CD4-positive, alpha-beta T cell treated with Interleukin-17A for 4 hours (primary cell): ENCODE measurements at regions not wholly inside any gene's neighbourhood (a gene's known extent, or its start where the extent isn't known, plus 50 kb on each side); places are given as distances from the start of the nearest gene placed in this dataset.

ENCODE experiments used
- DNase-seq: peaks from one replicate; pipeline ENCODE4 v3.0.0-alpha.2; 2020; ENCODE audit warnings: mixed read lengths

DNA sequence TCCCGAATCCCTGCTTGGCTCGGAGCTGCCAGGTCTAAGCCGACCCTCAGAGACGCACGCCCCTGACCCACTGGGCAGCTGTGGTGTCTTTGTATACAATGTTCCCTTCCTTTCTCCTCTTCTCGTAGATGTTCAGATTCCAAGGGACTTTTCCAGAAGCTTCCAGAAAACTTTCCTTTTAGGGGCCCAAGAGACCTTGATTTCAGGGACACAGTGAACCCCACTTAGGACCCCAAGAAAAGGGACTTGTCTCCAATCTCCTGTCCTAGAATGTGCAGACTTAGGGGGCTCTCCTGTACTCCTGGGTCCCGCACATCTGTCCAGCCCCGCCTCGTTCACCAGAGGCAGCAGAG, 103.5 kb downstream of the EDN3 start:
- DNase-seq, result no peak

DNA sequence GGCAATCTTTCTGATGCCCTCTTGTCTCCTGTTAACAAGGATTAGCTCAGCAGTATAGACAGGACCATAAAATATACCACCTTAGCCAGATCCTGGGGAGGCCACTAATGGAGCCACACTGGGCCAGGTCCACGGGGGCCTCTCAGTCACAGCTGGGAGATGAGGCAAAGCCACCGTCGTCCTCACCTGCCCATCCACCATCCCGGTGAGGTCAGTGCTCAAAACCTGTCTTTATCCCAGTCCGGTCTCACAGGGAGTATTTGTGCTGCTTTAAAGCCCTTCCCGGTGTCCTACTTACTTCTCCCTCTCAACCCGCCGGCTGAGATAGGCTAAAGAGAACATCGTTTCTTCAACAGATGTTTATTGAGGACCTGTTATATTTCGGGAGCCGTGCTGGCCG, 104.3 kb downstream of the EDN3 start:
- DNase-seq, result no peak

DNA sequence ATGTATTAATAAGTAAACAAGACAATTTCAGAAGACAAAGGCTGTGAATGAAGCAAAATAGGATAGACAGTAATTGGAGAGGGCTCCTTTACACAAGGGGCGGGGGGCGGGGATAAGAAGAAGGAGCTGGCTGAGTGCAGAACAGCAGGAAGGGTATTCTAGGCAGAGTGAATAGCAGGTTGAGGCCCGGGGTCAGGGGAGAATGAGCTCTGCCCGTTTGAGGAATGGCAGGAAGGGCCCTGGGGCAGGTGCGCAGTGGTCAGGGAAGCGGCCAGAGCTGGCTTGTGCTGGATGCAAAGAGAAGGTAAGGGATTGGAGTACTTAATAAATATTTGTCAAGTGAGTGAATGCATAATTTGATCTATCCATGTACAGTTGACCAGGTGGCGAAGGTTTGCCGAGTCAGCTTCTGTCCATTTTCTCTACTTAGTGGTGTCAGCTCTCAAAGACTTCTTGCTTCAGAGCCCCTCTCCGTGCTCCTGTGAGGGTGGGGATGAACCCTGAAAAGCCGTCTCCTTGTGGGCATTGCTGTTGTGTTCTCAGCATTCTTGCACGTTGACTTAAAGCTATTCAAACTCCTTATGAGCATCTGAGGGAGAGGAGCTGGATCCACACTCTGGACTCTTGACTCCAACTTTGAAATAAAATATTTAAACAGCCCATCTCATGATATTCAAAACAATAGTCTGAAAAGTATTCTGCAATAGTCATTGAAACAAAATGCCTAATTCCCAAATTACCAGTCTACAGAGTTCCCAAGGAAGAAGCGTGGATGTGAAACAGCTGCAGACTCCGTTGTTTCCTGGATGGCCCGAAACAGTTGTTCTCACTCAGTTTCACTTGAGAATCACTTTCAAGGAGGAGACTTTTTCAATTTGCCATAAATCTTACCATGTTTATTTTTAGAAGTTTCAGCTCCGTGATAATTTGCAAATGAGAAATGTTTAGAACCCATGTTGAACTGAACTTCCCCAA, 105.1 kb downstream of the EDN3 start:
- DNase-seq, result no peak

DNA sequence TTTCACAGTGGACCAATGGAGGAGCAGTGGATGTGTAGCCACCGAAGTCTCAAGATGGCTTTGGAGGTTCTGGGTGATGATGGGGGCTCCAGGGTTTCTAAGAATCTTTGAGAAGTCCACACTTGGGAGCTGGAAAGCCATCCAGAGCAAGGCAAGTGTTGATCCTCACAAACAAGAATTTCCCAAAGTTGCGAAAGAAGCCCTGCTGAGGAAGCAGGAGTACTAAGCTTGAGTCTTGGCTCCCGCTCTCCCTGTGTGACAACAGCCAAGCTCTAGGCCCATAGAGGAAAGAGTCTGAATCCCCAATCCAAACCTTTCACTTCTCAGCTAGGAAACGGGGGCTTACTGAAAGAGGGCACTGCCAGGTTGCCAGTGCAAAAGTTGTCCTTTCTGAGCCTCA, 106.0 kb downstream of the EDN3 start:
- no peak for DNase-seq

DNA sequence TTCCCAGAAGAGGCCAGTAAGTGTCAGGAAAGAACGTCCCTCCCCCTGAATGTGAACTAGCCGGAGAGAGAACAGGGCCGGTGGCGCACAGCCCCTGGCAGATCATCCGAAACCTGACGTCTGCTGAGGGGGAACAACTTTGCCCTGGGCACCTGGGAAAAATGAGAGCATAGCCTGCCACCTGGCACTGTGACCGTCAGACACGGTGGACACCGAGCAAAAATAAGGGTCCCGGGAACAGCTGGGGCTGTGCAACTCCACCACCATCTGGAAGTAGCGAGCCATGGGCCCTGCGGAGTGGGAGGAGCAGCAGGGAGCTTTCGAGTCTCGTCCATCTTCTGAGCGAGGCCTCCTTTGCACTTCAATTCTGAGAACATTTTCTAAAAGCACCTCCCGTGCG, 110.8 kb downstream of the EDN3 start:
- DNase-seq, result no peak

DNA sequence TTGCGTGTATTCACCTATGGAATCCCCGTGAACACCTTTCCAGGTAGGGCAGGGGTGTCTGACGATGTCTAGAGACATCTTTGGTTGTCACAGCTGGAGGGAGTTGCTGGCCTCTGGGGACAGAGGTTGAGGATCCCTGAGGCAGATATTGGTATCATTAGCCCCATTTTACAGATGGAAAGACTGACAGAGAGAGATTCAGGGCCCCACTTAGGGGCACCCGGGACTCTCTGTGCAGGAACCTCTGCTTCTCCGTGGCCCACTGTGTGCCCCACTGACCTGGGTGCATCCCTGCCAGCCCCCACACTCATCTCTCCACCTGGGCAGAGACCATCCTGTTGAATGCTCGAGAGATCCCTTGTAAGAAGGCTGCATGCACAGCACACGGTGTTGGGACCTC, 111.2 kb downstream of the EDN3 start:
- DNase-seq, result no peak

DNA sequence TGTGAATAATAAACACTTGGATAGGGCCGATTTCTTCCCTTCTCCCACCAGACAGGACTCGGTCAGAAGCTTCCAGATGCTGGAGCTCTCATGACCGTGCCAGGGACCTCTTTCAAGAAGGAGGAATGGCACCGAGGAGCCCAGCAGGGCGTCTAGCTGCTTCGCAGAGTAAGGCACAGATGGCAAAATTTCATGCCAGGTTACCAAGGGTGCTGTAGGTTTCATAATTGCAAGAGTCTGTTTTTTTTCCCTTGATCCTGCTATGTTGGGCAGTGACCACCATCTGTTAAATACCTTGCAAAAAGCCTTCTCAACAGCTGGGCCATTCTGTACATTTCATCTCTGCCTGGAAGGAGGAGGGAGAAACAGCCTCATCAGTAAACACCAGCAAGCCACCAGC, 111.8 kb downstream of the EDN3 start:
- DNase-seq, result no peak

DNA sequence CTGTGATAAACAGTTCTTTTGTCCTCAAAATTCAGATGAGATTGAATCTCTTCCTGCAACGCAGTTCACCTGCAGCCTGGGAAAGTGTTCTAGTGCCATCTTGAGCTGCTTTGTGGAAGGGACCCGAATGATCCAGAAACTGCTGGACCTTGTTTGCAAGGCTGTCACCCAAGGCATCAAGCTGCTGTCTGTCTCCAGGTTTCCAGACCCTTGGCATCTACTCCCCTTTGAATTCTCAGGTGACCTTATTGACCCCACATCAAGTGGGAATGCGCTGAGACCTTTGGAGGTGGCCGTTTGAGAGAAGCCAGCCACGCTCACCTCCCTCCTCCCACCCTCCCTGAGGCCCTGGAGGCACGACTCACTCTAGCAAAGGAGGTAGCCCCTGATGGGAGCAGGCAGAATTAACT, 112.5 kb downstream of the EDN3 start:
- no peak for DNase-seq

DNA sequence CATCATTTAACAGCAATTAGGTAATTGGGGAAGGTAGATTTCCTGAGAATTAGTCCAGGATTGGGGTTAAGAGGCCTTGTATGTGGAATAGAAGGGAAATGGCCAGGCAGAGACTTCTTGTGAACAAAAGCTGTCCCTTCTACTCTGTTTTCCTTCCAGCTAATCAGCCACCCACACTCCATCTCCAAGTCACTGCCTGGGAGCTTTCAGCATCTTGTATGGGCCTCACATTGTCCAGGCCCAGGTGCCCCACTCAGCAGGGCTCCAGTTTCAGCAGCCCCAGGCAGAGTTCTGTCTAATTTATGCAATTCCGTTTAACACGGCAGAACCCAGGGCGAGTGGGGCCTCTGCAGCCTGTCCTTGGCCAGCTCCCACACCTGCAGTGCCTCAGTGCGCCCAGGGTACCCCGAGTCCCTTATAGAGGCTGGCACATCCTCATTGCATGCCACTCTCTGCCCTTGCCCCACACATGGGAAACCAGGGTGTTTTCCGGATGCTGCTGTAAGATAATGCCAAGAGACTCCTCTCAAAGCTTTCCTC, 113.0 kb downstream of the EDN3 start:
- no peak for DNase-seq

DNA sequence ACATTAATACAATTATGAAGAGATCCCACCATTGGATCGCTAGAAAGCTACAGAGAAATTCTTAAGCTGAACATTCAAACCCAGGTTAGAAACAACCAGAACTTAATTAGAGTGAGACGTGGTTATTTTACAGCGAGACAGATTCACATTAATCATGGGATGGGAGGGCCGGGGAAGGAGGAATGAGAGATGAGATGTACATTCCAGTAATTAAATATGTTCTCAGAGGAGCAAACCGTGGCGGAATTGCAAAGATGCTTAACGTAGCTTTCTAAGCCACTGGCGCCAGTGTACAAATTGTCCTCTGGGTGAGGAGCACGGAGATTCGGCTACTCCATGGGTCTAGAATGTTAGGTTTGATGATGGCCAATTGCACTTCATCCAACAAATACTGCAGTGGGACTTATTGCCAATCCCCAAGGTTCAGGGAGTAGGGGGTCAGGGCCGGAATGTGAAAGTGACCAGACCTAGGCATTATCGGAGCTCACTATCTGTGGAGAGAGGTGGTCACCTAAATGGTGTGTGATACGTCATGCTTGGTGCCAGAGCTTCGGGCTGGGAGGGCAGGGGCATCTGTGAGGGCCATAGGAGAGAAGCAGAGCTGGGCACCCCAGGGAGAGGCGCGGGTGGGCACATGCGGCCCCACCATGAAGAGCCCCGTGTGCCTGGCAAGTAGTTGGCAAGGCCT, 114.7 kb downstream of the EDN3 start:
- DNase-seq, result no peak

DNA sequence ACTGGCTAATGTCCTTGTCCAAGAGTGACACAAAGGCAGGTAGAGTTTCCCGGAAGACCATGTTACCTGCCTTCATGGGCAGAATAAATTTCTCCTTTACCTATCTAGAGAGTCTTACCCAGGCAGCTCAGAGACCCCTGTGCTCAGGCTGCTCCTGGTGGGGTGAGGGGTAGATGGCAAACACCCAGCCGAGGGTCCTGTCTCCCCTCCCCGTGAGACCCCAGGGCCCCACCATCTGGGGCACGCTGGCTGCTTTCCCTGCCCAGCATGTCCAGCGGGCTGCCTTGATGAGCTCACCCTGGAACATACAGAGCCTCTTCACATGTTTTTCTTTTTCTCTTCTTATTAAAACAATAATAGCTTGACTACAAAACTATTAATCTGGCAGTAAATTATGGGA, 116.5 kb downstream of the EDN3 start:
- no peak for DNase-seq

DNA sequence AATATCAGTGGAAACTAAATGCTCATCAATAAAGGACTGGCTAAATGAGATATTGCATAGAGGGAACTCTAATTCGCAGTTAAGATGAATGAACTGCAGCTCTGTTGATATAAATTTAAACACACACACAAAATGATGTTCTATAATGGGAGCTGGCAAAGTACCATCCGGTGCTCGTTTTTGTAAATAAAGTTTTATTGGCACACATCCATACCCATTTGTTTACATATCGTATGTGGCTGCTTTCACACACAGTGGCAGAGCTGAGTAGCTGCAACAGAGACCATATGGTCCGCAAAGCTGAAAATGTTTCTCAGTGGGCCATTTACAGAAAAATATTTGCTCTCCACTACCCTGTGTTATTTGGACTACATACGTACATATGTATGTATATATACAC, 120.7 kb downstream of the EDN3 start:
- DNase-seq, result no peak

DNA sequence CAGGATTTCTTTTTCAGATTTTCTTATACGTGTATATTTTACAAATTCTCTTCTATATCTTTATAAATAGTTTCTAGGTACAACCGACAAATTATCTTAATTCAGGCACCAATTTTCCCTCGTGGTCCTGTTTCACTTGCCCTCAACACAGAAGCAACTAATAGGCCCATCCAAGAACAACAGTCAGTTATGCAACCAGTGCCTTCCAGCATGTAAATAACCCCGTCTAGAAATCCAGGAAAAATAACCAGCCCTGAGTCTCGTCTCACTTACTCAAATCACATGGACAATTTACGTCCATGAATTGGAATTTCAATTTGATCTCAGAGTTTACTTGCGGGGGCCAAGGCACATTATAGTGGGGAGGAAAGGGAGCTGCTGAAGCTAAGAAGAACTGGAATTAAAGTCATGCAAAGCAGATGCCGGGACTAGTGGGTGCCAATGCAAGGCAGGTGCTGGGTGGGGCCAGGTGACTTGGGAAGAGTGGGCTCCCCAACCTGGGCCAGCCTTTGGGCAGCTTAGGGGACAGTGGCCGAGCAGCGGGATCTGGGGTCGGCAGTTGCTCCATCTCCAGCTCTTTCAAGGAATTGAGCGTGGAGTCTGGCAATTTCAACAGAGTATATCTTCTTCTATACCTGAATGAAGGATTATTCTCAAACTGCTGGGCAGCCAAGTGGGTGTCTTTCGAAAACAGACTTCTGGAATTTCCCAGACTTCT, 121.7 kb downstream of the EDN3 start:
- no peak for DNase-seq

DNA sequence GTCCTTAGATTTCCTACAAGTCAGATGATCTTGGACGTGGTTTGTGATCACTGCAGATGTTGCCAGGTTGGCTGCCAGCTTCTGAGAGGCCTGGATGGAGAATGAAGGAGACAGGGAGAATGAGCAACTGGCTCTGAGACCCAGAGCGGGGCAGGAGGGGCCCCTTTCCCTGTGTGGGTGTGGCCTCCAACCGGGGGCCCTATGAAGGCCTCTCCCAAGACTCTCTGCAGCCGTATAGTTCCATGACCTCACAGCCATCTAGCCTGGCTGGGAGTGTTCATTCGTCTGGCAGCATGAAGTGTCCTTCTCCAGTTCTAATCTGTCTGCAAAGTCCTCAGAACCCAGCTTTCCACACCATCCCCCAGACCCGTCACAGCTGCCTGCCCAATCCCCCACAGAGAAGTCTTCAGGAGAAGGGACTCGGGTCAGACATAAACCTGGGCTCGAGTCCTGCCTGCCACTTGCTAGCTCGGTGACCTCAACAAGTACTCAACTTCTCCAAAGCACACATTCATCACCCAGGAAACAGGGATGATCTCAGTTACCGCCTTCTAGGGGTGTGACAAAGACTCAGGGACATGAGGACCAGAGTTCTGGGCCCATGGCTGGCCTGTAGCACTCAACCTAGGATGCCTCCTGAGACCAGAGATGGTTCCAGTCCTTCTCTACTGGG, 122.6 kb downstream of the EDN3 start:
- no peak for DNase-seq

DNA sequence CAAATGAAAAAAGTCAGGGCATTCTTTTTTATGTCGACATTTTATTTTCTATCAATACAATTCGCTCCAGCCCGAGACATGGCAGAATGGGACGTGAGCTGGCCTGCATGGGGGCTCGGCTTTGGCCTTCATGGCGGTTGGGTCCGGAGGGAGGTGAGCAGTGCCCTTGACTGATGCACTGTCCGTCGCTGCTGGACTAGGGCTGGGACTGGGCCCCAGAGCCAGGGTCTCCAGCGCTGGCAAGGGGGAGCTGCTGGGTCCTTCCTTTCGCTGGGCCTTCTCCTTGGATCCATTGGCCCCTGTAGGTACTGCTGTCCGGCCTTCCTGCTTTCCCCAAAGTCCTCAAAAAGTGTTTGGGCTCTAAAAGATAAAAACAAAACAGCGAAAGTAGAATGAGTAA, 124.6 kb downstream of the EDN3 start:
- no peak for DNase-seq

DNA sequence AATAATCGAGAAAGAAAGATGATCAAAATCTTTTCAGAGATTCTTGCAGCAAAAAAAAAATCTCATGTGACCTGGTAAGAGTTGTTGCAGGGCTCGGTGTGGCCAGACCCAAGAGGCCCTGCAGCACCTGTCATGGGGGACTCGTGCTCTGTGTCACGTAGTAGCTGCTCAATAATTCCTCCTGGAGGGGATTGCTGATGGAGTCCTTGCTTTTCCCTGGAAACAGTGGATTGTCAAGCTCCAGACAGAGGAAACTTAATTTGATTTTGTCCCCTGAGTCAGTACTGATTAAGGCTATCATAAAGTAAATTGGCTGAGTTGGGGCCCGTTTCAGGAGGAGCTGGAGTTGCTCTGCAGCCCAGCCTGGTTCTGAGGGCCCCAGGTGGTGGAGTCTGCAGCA, 125.2 kb downstream of the EDN3 start:
- no peak for DNase-seq

DNA sequence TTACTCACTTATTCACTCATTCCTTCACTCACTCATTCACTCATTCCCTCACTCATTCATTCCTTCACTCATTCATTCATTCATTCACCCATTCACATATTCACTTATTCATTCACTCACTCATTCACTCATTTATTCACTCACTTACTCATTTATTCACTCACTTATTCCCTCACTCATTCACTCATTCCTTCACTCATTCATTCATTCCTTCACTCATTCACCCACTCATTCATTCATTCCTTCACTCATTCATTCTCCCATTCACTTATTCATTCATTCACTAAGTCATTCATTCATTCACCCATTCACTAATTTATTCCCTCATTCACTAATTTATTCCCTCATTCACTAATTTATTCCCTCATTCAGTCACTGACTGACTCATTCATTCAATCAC, 127.6 kb downstream of the EDN3 start:
- no peak for DNase-seq

DNA sequence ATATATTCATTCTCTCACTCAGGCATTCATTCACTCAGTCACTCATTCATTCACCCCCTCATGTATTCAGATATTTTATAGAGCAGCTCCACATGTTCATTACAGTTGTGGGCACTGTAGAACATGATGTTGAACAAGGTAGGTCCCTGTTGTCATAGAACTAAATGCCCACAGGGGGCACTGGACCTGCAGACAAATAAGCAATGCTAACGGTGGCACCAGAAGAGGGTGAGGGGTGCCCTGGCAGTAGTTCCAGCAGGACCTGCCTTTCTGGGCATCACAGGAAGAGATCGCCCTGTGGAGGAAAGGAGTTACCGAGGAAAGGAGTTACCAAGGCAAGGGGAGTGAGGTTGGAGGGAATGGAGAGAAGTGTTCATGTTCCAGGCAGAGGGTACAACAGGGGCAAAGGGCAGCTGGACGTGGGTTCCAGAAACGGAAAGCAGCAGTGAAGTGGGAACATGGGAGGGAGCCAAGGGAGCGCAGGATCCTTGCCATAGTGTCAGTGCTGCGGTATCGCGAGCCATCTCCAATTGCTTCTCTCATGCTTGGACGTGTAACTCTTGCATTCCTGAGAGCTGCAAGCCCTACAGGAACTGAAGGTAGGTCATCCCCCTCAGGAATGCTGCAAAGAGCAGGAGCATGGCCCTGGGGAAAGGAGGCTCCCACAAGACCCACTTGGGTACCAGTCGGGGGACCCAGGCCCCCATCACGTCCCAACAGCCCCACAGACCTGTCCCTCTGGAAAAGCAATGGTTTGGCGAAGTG, 128.2 kb downstream of the EDN3 start:
- DNase-seq, result no peak

DNA sequence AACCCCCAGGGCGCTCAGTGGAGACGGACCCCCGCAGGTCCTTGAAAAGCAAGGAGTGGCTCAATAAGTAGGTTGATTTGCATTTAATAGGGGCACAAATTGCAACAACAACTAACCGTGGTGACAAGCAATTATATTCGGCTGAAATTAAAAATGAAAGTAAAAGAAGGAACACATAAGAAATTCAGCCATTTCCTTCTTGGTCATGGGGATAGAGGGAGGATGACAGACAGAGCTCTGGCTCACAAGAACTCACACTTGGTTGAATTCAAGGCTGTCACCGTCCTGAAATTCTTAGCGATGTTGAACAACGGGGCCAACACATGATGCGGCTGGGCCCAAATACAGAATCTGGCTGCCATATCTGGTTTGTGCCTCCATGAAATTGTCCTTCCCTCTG, 129.0 kb downstream of the EDN3 start:
- DNase-seq, result no peak

DNA sequence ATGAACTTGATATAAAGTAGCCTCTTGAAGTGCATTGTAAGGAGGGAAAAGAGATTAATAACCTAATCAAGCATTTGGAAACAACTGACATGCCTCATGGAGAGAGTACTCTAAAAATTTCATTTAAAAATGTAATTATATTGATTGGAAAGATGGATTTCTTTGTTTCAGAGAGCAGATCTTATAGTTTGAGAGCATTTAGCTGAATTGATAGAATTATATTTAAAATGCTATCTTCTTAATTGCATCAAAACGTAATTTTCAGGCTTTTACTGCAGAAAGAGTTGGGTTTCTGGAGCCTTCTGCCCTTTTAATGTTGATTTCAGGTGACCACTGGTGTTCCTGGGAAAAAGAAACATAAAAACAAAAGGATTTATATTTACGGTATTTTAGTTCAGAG, 130.6 kb downstream of the EDN3 start:
- DNase-seq, result no peak

DNA sequence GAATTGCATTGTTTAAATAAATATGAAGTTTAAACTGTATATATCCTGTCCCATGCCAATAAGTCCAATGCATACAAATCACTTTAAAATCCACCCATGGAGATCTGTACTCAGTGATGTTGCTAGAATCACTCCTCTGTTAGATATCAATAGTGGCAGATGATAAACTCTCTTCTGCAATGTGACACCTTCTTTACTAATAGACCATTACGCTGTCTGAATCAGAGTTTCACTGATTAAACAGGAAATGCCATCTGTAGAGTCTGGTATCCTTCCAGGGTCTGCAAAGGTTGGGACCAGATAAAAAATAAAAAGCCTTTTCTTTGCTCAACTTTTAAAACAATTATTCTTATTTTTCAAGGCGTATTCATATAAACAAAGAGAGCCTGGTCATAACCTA, 134.5 kb downstream of the EDN3 start:
- DNase-seq, result no peak

DNA sequence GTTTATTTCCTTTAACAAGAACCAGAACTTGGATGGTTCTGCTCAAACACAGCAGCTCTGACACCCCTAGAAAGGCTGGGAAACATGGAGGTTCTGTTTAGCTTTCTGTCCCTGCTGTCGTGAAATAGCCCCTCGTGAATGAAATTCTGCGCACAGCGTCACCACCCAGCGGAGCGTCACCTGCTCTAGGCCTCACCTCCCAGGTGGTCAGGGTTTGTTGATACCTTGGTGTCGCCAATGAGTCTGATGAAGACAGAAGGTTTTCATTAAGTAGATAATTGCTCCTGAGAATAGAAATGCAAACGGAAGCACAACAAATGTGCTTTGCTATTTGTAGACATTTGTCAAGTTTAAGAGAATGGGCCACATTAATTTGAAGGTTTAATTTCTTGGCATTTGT, 135.1 kb downstream of the EDN3 start:
- DNase-seq, result no peak
